OCI-LY1 (cell line): ENCODE measurements at regions not wholly inside any gene's neighbourhood (a gene's known extent, or its start where the extent isn't known, plus 50 kb on each side); places are given as distances from the start of the nearest gene placed in this dataset.

Experiments used
- H2AFZ ChIP-seq: fragments of 200-600 bp; sonication (generic), shearing (Covaris generic); 2 replicates; pipeline ENCODE4 v1.6.0; 2014; ENCODE audit warnings: antibody characterized with exemption, mild to moderate bottlenecking, low read length
- H3F3A ChIP-seq: fragments of 200-600 bp; sonication (generic), shearing (Covaris generic); 2 replicates; pipeline ENCODE4 v1.6.0; 2014; ENCODE audit warnings: mild to moderate bottlenecking, antibody characterized with exemption, low read length, moderate library complexity; ENCODE audit not compliant: insufficient read depth
- H3K27ac ChIP-seq: fragments of 200-600 bp; sonication (generic); 2 replicates; pipeline ENCODE4 v1.5.1; 2014; ENCODE audit warnings: low read length, mixed run types, mild to moderate bottlenecking, low read depth; ENCODE audit not compliant: poor library complexity, severe bottlenecking
- H3K27me3 ChIP-seq: fragments of 200-600 bp; sonication (generic); 2 replicates; pipeline ENCODE4 v1.6.0; 2014; ENCODE audit warnings: antibody characterized with exemption, mild to moderate bottlenecking, low read length, moderate library complexity; ENCODE audit not compliant: insufficient read depth
- H3K36me3 ChIP-seq: fragments of 200-600 bp; sonication (generic); 2 replicates; pipeline ENCODE4 v1.6.1; 2014; ENCODE audit warnings: mild to moderate bottlenecking, antibody characterized with exemption, low read length, moderate library complexity, mixed read lengths; ENCODE audit not compliant: insufficient read depth
- H3K4me1 ChIP-seq: fragments of 200-600 bp; sonication (generic); 2 replicates; pipeline ENCODE4 v1.5.1; 2014; ENCODE audit warnings: mild to moderate bottlenecking, low read length, moderate library complexity; ENCODE audit not compliant: insufficient read depth, severe bottlenecking
- H3K4me2 ChIP-seq: fragments of 200-600 bp; sonication (generic), shearing (Covaris generic); 2 replicates; pipeline ENCODE4 v1.6.1; 2014; ENCODE audit warnings: low read length
- H3K4me3 ChIP-seq: fragments of 200-600 bp; sonication (generic); 2 replicates; pipeline ENCODE4 v1.5.1; 2014; ENCODE audit warnings: low read length, low read depth, mild to moderate bottlenecking, mixed read lengths; ENCODE audit not compliant: poor library complexity, severe bottlenecking
- H3K79me2 ChIP-seq: fragments of 200-600 bp; shearing (Covaris generic); 2 replicates; pipeline ENCODE4 v1.6.1; 2016; ENCODE audit warnings: mixed run types, low read length, mixed read lengths; ENCODE audit not compliant: insufficient read depth
- H3K9ac ChIP-seq: fragments of 200-600 bp; sonication (generic), shearing (Covaris generic); 2 replicates; pipeline ENCODE4 v1.6.1; 2014; ENCODE audit warnings: mild to moderate bottlenecking, low read length, mixed read lengths
- H3K9me2 ChIP-seq: fragments of 200-600 bp; sonication (generic), shearing (Covaris generic); 2 replicates; pipeline ENCODE4 v1.6.1; 2014; ENCODE audit warnings: low read depth, mild to moderate bottlenecking, low read length, mixed read lengths
- H3K9me3 ChIP-seq: fragments of 200-600 bp; shearing (Covaris generic); 2 replicates; pipeline ENCODE4 v1.6.1; 2014; ENCODE audit warnings: low read length, mixed read lengths
- H4K20me1 ChIP-seq: fragments of 200-600 bp; sonication (generic), shearing (Covaris generic); 2 replicates; pipeline ENCODE4 v1.6.0; 2016; ENCODE audit warnings: mild to moderate bottlenecking, low read length; ENCODE audit not compliant: insufficient read depth
- CTCF ChIP-seq: fragments of 200-600 bp; sonication (generic), shearing (Covaris generic); IDR thresholded peaks from 2 replicates; pipeline ENCODE4 v1.5.1; 2017; ENCODE audit warnings: mild to moderate bottlenecking, antibody characterized with exemption, low read length, moderate library complexity, mixed read lengths
- EZH2 ChIP-seq: fragments of 200-600 bp; sonication (generic), shearing (Covaris generic); IDR thresholded peaks from 2 replicates; pipeline ENCODE4 v1.8.0; 2017; ENCODE audit warnings: borderline replicate concordance, mixed run types, mild to moderate bottlenecking, antibody characterized with exemption, low read length, moderate library complexity, mixed read lengths

DNA sequence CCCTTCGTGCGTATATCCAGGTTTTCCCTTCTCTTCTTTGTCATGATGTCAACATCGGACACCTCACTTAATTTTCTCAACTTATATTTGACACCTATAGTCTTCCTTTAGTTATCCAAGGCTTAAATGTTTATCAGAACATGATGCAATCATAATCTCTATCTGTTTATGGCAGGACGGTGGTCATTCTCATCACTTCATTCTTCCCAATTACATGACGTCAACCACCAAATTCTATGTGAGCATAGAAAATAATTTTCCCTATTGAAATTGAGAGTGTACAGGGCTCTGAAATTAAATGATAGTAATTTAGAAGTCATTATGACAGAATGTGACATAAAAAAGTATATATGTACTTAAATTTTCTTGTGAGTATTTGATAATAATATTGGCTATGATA, 345.4 kb downstream of the CDH9 start:
- H3K9me2 ChIP-seq: no peaks in the 10 kb centered on the region
- no peak overlapping the region for H3K9ac ChIP-seq
- H3K27me3 ChIP-seq: no peaks in the 10 kb centered on the region
- no peaks in the 10 kb centered on the region for H3K36me3 ChIP-seq
- H3K9me3 ChIP-seq: no peaks in the 10 kb centered on the region
- TF ChIP-seq EZH2 (no peak), CTCF (no peak)
- no peak overlapping the region for H3K4me2 ChIP-seq
- H3K27ac ChIP-seq: no peak overlapping the region
- no peaks in the 10 kb centered on the region for H3F3A ChIP-seq
- H3K79me2 ChIP-seq: no peaks in the 10 kb centered on the region
- no peak overlapping the region for H2AFZ ChIP-seq
- no peaks in the 10 kb centered on the region for H4K20me1 ChIP-seq
- H3K4me3 ChIP-seq: no peak overlapping the region
- H3K4me1 ChIP-seq: no peaks in the 10 kb centered on the region

DNA sequence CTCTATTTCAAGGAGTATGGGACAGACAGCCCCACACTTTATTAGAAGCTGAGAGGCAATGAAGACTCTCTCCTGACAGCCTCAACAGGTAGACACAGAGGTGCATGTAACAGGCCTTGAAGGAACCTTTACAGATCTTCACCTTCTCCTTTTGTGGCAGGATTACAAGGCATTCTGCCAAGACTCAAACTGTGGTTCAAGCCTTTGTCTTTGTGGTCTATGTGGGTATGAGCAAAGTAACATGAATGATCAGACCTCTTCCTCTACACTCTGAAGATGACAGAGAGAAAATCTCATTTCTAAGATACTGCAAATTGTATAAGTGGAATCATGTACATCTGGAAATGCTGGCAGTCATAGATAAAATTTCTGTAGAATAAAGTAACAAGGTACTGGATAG, 346.9 kb downstream of the CDH9 start:
- H3K4me1 ChIP-seq: no peaks in the 10 kb centered on the region
- no peaks in the 10 kb centered on the region for H3K9me2 ChIP-seq
- no peaks in the 10 kb centered on the region for H3K9me3 ChIP-seq
- no peaks in the 10 kb centered on the region for H3K79me2 ChIP-seq
- no peaks in the 10 kb centered on the region for H3K36me3 ChIP-seq
- H3K27ac ChIP-seq: no peak overlapping the region
- no peak overlapping the region for H3K4me3 ChIP-seq
- H3K4me2 ChIP-seq: no peak overlapping the region
- no peak overlapping the region for H3K9ac ChIP-seq
- no peaks in the 10 kb centered on the region for H4K20me1 ChIP-seq
- no peaks in the 10 kb centered on the region for H3K27me3 ChIP-seq
- TF ChIP-seq CTCF (no peak), EZH2 (no peak)
- no peaks in the 10 kb centered on the region for H3F3A ChIP-seq
- no peak overlapping the region for H2AFZ ChIP-seq

DNA sequence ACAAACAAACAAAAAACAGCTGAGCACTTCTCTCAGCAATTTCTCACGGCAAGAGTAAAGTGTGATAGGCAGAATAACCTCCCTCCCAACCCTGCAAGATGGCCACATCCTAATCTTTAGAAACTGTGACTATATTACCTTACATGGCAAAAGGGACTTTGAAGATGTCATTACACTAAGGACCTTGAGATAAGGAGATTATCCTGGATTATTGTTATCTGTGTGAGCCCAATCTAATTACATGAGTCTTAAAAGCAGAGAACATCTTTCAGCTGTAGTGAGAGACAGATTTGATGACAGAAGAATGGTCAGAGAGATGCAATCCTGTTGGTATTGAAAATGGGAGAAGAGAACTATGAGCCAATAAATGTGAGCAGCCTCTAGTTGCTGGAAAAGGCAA, 347.9 kb downstream of the CDH9 start:
- no peaks in the 10 kb centered on the region for H3F3A ChIP-seq
- no peak for TF ChIP-seq EZH2
- TF ChIP-seq CTCF: no peak
- no peak overlapping the region for H3K4me2 ChIP-seq
- H3K4me1 ChIP-seq: no peaks in the 10 kb centered on the region
- no peak overlapping the region for H3K9ac ChIP-seq
- H4K20me1 ChIP-seq: no peaks in the 10 kb centered on the region
- H2AFZ ChIP-seq: no peak overlapping the region
- no peaks in the 10 kb centered on the region for H3K9me2 ChIP-seq
- H3K4me3 ChIP-seq: no peak overlapping the region
- no peaks in the 10 kb centered on the region for H3K27me3 ChIP-seq
- H3K79me2 ChIP-seq: no peaks in the 10 kb centered on the region
- H3K9me3 ChIP-seq: no peaks in the 10 kb centered on the region
- no peak overlapping the region for H3K27ac ChIP-seq
- no peaks in the 10 kb centered on the region for H3K36me3 ChIP-seq
